Calu3 (cell line): ENCODE measurements at regions not wholly inside any gene's neighbourhood (a gene's known extent, or its start where the extent isn't known, plus 50 kb on each side); places are given as distances from the start of the nearest gene placed in this dataset.

Experiments
- BruUV-seq: library from RNA; stranded (reverse); fragments of 400-500 nt; replicated peaks from 2 replicates; lab custom pipeline; 2021; lab: Mats Ljungman, UMichigan
- CTCF ChIA-PET: fragments of 300-600 bp; sonication (Branson Sonifier 250); formaldehyde crosslinking; loops from one replicate; lab custom pipeline; 2022; ENCODE audit warnings: antibody characterized with exemption; lab: Charles Lee
- DNase-seq: peaks from one replicate; pipeline ENCODE4 v3.0.0; 2022
- H3K27ac Mint-ChIP-seq: one replicate; pipeline ENCODE4 v1.8.0; 2022; ENCODE audit warnings: mixed read lengths; ENCODE audit not compliant: unreplicated experiment
- H3K27me3 Mint-ChIP-seq: one replicate; pipeline ENCODE4 v1.8.0; 2022; ENCODE audit warnings: mixed read lengths; ENCODE audit not compliant: unreplicated experiment
- H3K36me3 Mint-ChIP-seq: one replicate; pipeline ENCODE4 v1.8.0; 2022; ENCODE audit warnings: mild to moderate bottlenecking, moderate library complexity, mixed read lengths; ENCODE audit not compliant: insufficient read depth, unreplicated experiment
- H3K4me1 Mint-ChIP-seq: one replicate; pipeline ENCODE4 v1.8.0; 2022; ENCODE audit warnings: mild to moderate bottlenecking, low read depth, mixed read lengths; ENCODE audit not compliant: unreplicated experiment
- H3K4me3 Mint-ChIP-seq: one replicate; pipeline ENCODE4 v1.8.0; 2022; ENCODE audit warnings: mild to moderate bottlenecking, low read depth, moderate library complexity, mixed read lengths; ENCODE audit not compliant: unreplicated experiment
- H3K9me3 Mint-ChIP-seq: one replicate; pipeline ENCODE4 v1.8.0; 2022; ENCODE audit warnings: low read depth, mixed read lengths; ENCODE audit not compliant: unreplicated experiment
- intact Hi-C: fragments of 100-400 bp; cut with micrococcal nuclease; formaldehyde crosslinking; loops from one replicate; pipeline ENCODE4 v1.10.0; 2022; ENCODE audit not compliant: unreplicated experiment
- TF ChIP-seq, protein P1 (sequence below): fragments of 200-600 bp; IDR thresholded peaks from one replicate; pipeline ENCODE4 v1.8.0; 2022; ENCODE audit warnings: antibody characterized with exemption; ENCODE audit not compliant: unreplicated experiment

DNA sequence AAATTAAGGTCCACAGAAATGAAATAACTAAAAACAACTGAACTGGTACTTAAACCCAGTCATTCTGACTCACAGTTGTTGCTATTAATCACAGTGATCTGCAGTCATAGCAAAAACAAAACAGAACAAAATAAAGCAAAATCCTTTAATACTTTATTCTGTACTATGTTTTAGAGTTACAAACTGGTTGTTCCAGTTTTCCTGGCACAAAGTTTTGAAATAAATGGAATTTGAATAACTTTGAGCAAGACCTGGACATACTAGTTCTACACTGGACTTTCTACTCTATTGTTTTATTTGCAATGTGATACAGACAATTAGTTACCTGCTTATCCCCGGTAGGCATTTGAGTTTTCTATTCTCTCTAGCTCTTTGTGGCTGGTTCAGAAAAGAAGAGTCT is 147.9 kb downstream of the DMRT2 start:
- TF ChIP-seq, protein P1, sequence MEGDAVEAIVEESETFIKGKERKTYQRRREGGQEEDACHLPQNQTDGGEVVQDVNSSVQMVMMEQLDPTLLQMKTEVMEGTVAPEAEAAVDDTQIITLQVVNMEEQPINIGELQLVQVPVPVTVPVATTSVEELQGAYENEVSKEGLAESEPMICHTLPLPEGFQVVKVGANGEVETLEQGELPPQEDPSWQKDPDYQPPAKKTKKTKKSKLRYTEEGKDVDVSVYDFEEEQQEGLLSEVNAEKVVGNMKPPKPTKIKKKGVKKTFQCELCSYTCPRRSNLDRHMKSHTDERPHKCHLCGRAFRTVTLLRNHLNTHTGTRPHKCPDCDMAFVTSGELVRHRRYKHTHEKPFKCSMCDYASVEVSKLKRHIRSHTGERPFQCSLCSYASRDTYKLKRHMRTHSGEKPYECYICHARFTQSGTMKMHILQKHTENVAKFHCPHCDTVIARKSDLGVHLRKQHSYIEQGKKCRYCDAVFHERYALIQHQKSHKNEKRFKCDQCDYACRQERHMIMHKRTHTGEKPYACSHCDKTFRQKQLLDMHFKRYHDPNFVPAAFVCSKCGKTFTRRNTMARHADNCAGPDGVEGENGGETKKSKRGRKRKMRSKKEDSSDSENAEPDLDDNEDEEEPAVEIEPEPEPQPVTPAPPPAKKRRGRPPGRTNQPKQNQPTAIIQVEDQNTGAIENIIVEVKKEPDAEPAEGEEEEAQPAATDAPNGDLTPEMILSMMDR = no peak
- intact Hi-C loops = no loop called here
- no peak overlapping the region for H3K4me3 Mint-ChIP-seq
- peaks cover 6% of the 10 kb centered on the region for H3K9me3 Mint-ChIP-seq
- H3K27me3 Mint-ChIP-seq = no peaks in the 10 kb centered on the region
- CTCF ChIA-PET = no interaction called here
- H3K36me3 Mint-ChIP-seq = no peaks in the 10 kb centered on the region
- no TSS peak for BruUV-seq
- H3K4me1 Mint-ChIP-seq = no peaks in the 10 kb centered on the region
- no peak overlapping the region for H3K27ac Mint-ChIP-seq
- DNase-seq = no peak

DNA sequence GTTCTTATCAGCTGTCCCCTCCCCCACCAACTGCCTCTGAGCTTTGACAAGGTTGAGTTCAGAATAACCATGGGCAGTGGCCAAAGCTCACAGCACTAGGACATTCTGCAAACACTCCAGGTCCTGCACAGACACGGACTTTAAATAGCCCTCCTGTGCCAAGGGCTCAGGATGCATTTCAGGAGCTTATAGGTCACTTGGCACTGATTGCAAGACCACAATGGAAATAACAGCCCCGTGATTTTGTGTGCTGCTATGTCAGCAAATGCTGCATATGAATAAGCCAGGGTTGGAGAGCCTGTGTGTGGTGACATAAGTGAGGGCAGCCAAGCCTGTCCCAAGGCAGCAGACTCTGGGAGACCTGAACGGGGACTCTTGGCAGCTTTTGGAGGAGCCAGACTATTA is 150.7 kb downstream of the DMRT2 start:
- H3K27me3 Mint-ChIP-seq = no peaks in the 10 kb centered on the region
- DNase-seq = no peak
- no peak overlapping the region for H3K27ac Mint-ChIP-seq
- no TSS peak for BruUV-seq
- TF ChIP-seq, protein P1 = no peak
- H3K4me3 Mint-ChIP-seq = no peak overlapping the region
- peaks cover 5% of the 10 kb centered on the region for H3K9me3 Mint-ChIP-seq
- no peaks in the 10 kb centered on the region for H3K4me1 Mint-ChIP-seq
- CTCF ChIA-PET = no interaction called here
- H3K36me3 Mint-ChIP-seq = no peaks in the 10 kb centered on the region
- intact Hi-C loops = no loop called here

DNA sequence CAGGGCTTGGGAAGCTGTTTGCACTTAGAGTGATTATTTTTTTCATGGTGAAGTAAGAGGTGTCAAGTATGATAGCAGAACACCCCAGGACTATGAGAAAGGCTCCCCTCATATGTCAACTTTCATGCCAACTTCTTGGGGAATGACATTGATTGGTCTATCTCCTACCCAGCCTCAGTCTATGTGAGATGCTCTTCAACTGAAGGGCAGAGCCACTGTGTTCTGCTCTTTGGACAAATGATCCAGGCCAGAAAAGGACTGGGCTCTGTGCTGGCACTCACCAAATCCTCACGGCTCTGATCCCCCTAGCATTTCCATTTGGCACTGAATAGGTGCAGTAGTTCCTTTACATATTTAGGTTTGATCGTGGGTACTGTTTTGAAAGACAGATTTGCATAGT is 151.1 kb downstream of the DMRT2 start:
- intact Hi-C loops = no loop called here
- DNase-seq = no peak
- no peak overlapping the region for H3K4me3 Mint-ChIP-seq
- TF ChIP-seq, protein P1 = no peak
- peaks cover 5% of the 10 kb centered on the region for H3K9me3 Mint-ChIP-seq
- H3K27ac Mint-ChIP-seq = no peak overlapping the region
- H3K4me1 Mint-ChIP-seq = no peaks in the 10 kb centered on the region
- CTCF ChIA-PET = no interaction called here
- no TSS peak for BruUV-seq
- H3K27me3 Mint-ChIP-seq = no peaks in the 10 kb centered on the region
- no peaks in the 10 kb centered on the region for H3K36me3 Mint-ChIP-seq

DNA sequence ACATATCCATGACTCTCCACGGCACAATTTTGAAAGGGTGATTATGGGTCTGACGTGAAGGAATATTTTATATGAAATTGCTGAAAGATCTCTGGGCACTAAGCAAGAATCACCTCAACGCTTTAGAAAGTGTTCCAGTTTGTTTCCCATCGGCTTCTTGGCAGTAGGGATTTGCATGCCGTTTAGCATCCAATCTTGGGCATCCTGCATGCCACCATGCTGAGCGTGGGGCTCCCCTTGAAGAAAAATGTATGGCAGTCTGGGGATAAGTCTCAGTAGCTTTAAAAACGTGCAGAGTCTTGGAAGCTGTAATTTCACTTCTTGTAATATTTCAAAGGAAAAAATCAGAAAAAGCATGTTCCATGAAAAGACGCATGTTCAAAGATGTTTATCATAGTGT is 151.7 kb downstream of the DMRT2 start:
- intact Hi-C loops = no loop called here
- no TSS peak for BruUV-seq
- Mint-ChIP-seq H3K4me3 (no peak overlapping the region), H3K36me3 (no peaks in the 10 kb centered on the region), H3K9me3 (peaks cover 5% of the 10 kb centered on the region), H3K4me1 (no peaks in the 10 kb centered on the region), H3K27me3 (no peaks in the 10 kb centered on the region), H3K27ac (no peak overlapping the region)
- TF ChIP-seq, protein P1 = no peak
- DNase-seq = no peak
- CTCF ChIA-PET = no interaction called here
